ENCODE measurements at regions not wholly inside any gene's neighbourhood (a gene's known extent, or its start where the extent isn't known, plus 50 kb on each side); places are given as distances from the start of the nearest gene placed in this dataset.
"Not testable (repeated sequence)": the region's sequence is repeated elsewhere in the genome, so short reads cannot be mapped to it uniquely, and the experiment has no call there.

- TF ChIP-seq CTCF, EP300, POLR2A, POLR2AphosphoS5 (IDR thresholded peaks at IDR 0.05): not testable (repeated sequence)
Measured at GRCh38 chr12:9293391-9293790, 85.2 kb upstream of the PZP start.
